Testis (tissue), 2 donors: ENCODE measurements at regions not wholly inside any gene's neighbourhood (a gene's known extent, or its start where the extent isn't known, plus 50 kb on each side); places are given as distances from the start of the nearest gene placed in this dataset.

ENCODE experiments used
- DNase-seq: peaks from one replicate; pipeline ENCODE4 v3.0.0-alpha.2; 2019
- H3K27ac ChIP-seq, 2 donors: fragments of 200-600 bp; sonication (generic); one replicate each; pipeline ENCODE4 v1.5.1; 2019
- H3K27me3 ChIP-seq: fragments of 200-600 bp; sonication (generic); one replicate; pipeline ENCODE4 v1.5.1; 2019
- H3K36me3 ChIP-seq: fragments of 200-600 bp; sonication (generic); one replicate; pipeline ENCODE4 v1.5.1; 2017; ENCODE audit warnings: low read depth; ENCODE audit errors: missing control alignments
- H3K4me1 ChIP-seq: fragments of 200-600 bp; sonication (generic); one replicate; pipeline ENCODE4 v1.5.1; 2019
- H3K4me3 ChIP-seq, 2 donors: fragments of 200-600 bp; sonication (generic); one replicate each; pipeline ENCODE4 v1.5.1; 2017 to 2019
- H3K9me3 ChIP-seq: fragments of 200-600 bp; sonication (generic); one replicate; pipeline ENCODE4 v1.5.1; 2017
- POLR2A ChIP-seq: fragments of 450-650 bp; IDR thresholded peaks from one replicate; pipeline ENCODE4 v1.6.1; 2017; ENCODE audit warnings: antibody characterized with exemption, mild to moderate bottlenecking, moderate library complexity
- WGBS, 2 donors: methylation state at CpG; one replicate each; pipeline ENCODE4 v1.1.5; 2018; 5-methylcytosine and 5-hydroxymethylcytosine counted together
- intact Hi-C: fragments of 100-400 bp; cut with DNase I; formaldehyde crosslinking; loops from one replicate; pipeline ENCODE4 v1.15.1; 2023; ENCODE audit warnings: low total_unique reads
- TF ChIP-seq, protein P1 (sequence below), 3 experiments: fragments of 450-650 bp in 2 of 3; fragments of 200-600 bp in 1 of 3; sonication (generic) in 1 of 3; IDR thresholded peaks; one replicate each; pipeline ENCODE4 v1.5.1; 2016 to 2019; ENCODE audit warnings: antibody characterized with exemption in 3 of 3, mild to moderate bottlenecking in 2 of 3, moderate library complexity in 1 of 3

DNA sequence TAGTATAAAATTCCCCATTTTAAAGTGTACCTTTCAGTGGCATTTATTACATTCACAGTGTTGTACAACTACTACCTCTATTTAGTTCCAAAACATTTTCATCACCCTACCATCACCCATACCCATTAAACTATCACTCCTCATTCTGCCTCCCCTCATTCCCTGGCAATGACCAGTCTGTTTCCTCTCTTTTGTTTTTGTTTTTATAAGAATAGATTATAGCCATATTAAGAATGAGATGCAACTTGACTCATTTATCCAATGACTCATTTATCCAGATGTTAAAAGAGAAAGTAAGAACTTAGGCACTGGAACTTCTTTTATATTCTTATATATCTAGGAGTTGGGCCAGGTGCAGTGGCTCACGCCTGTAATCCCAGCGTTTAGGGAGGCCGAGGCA is 156.3 kb downstream of the FAT3 start:
- TF ChIP-seq POLR2A, result no peak
- TF ChIP-seq, protein P1, sequence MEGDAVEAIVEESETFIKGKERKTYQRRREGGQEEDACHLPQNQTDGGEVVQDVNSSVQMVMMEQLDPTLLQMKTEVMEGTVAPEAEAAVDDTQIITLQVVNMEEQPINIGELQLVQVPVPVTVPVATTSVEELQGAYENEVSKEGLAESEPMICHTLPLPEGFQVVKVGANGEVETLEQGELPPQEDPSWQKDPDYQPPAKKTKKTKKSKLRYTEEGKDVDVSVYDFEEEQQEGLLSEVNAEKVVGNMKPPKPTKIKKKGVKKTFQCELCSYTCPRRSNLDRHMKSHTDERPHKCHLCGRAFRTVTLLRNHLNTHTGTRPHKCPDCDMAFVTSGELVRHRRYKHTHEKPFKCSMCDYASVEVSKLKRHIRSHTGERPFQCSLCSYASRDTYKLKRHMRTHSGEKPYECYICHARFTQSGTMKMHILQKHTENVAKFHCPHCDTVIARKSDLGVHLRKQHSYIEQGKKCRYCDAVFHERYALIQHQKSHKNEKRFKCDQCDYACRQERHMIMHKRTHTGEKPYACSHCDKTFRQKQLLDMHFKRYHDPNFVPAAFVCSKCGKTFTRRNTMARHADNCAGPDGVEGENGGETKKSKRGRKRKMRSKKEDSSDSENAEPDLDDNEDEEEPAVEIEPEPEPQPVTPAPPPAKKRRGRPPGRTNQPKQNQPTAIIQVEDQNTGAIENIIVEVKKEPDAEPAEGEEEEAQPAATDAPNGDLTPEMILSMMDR (IDR thresholded peaks at IDR 0.05), result no peak
- Histone ChIP-seq H3K4me1 (no peaks in the 10 kb centered on the region), H3K27ac (no peak overlapping the region), H3K27me3 (no peaks in the 10 kb centered on the region), H3K9me3 (no peaks in the 10 kb centered on the region), H3K4me3 (no peak overlapping the region), H3K36me3 (no peaks in the 10 kb centered on the region)
- 93 to 94% methylated on average over 3 of the region's 3 CpGs for WGBS, 2 donors
- intact Hi-C loops, result no loop called here
- DNase-seq, result no peak

DNA sequence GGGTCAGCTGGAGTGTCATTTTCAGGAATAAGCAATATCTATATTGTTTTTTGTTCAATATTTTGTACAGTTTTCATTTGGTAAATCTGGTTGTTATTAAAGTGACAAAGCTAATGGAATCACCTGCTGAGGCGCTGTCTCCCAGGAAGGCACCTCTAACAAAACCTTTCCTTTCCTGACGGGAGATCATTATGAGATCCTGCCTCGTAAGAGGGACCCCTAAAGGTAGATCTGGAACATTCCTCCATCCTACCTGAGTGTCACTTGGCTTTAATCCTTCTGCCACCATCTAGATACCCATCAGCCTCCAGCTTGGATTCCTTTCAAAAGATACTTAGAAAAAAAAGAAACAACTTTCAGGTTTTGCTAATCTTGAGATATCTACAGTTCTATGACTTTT is 157.7 kb downstream of the FAT3 start:
- no peaks in the 10 kb centered on the region for H3K9me3 ChIP-seq
- 93 to 98% methylated on average over 3 of the region's 3 CpGs for WGBS, 2 donors
- no peak overlapping the region for H3K27ac ChIP-seq
- no peak overlapping the region for H3K4me3 ChIP-seq
- TF ChIP-seq POLR2A, result no peak
- TF ChIP-seq, protein P1 (IDR thresholded peaks at IDR 0.05), result no peak
- H3K27me3 ChIP-seq, result no peaks in the 10 kb centered on the region
- H3K36me3 ChIP-seq, result no peaks in the 10 kb centered on the region
- no peak for DNase-seq
- H3K4me1 ChIP-seq, result no peaks in the 10 kb centered on the region
- intact Hi-C loops, result no loop called here

DNA sequence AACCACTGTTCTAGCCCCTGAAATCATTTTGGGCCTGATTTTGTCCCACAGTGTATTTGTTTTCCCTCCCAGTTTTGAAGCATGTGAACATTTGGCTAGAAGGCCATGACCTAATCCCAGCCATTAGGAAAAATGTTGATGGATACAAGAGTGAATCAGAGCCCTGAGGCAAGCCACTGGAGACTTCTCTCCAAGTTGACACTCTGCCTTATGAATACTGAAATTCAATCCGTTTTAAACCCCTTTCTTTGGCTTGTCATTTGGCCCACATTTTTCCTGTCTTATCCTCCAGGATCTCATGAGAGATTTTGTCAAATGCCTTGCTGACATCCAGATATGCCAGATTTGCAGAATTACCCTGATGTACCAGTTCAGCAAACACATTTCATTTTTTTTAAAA is 158.8 kb downstream of the FAT3 start:
- TF ChIP-seq, protein P1 (IDR thresholded peaks at IDR 0.05), result no peak
- TF ChIP-seq POLR2A, result no peak
- H3K4me1 ChIP-seq, result no peaks in the 10 kb centered on the region
- 68 to 77% methylated on average over 1 of the region's 1 CpG for WGBS, 2 donors
- intact Hi-C loops, result no loop called here
- no peak overlapping the region for H3K4me3 ChIP-seq
- no peak for DNase-seq
- no peaks in the 10 kb centered on the region for H3K9me3 ChIP-seq
- no peaks in the 10 kb centered on the region for H3K27me3 ChIP-seq
- H3K36me3 ChIP-seq, result no peaks in the 10 kb centered on the region
- H3K27ac ChIP-seq, result no peak overlapping the region

DNA sequence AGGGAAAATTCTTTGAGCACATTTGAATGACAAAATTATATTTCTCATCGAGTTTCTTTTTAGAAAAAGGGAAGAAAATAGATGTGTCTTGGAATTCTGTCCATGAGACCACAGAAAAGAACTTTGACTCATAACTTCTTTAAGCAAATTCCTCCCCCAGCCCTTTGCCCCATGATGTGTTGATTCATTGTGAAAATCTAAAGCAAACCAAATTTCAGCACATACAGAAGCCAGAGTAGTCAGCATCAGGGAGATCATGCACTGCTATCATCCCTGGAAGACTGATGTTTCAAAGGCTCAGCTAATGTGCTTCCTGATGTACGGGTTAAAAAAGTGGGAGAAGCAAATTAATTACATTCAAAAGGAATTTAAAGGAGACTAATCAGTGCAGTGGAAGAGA is 159.7 kb downstream of the FAT3 start:
- no peaks in the 10 kb centered on the region for H3K4me1 ChIP-seq
- H3K27me3 ChIP-seq, result no peaks in the 10 kb centered on the region
- H3K27ac ChIP-seq, result no peak overlapping the region
- no peaks in the 10 kb centered on the region for H3K9me3 ChIP-seq
- DNase-seq, result no peak
- no peak overlapping the region for H3K4me3 ChIP-seq
- intact Hi-C loops, result no loop called here
- WGBS, 2 donors, result 56 to 65% methylated on average over 2 of the region's 2 CpGs
- no peaks in the 10 kb centered on the region for H3K36me3 ChIP-seq
- TF ChIP-seq, protein P1 (IDR thresholded peaks at IDR 0.05), result no peak
- no peak for TF ChIP-seq POLR2A

DNA sequence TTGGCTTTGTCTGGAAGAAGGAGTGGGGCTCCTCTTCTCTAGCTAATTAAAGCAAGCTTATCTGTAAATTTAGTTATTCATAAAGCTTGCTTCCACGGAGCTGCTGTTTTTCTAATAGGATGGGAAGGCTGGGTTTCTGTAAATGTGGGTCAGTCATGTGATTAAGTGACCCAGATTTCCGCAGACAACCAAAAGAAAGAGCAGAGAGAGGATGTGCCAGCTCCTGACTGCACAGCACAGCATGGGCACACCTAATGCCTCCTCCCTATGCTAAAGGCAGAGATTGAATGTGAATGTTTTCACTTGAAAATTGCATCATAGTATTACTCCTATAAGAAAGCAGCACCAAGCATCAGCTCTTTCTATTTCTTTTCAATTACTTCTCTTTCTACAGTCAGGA is 160.2 kb downstream of the FAT3 start:
- Histone ChIP-seq H3K27me3 (no peaks in the 10 kb centered on the region), H3K9me3 (no peaks in the 10 kb centered on the region), H3K36me3 (no peaks in the 10 kb centered on the region), H3K27ac (no peak overlapping the region), H3K4me1 (no peaks in the 10 kb centered on the region), H3K4me3 (no peak overlapping the region)
- TF ChIP-seq, protein P1 (IDR thresholded peaks at IDR 0.05), result no peak
- TF ChIP-seq POLR2A, result no peak
- intact Hi-C loops, result no loop called here
- no peak for DNase-seq
- whole genome bisulfite sequencing, 2 donors, result 14 to 25% methylated on average over 2 of the region's 2 CpGs
